GM18520 (cell line): ENCODE measurements at regions not wholly inside any gene's neighbourhood (a gene's known extent, or its start where the extent isn't known, plus 50 kb on each side); places are given as distances from the start of the nearest gene placed in this dataset.
"Not testable (repeated sequence)": the region's sequence is repeated elsewhere in the genome, so short reads cannot be mapped to it uniquely, and the experiment has no call there.

Source experiments
- ATAC-seq: cut with Tn5 transposase; IDR thresholded peaks from one replicate; pipeline ENCODE4 v1.9.1; 2021; ENCODE audit not compliant: unreplicated experiment

DNA sequence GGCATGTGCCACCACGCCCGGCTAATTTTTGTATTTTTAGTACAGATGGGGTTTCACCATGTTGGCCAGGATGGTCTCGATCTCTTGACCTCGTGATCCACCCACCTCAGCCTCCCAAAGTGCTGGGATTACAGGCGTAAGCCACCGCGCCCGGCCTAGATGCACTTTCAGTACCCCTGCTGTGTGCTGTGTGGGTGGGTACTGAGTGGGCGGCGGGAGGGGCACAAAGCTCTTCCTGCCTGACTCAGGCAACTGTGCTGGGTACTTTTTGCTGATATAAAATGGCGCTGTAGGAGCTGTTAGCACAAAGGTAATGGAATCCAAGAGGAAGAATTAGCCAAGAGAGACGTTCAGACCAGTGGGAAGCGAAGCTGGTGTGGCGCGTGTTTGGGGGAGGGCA is 79.6 kb upstream of the HES1 start:
- ATAC-seq: not testable (repeated sequence)

DNA sequence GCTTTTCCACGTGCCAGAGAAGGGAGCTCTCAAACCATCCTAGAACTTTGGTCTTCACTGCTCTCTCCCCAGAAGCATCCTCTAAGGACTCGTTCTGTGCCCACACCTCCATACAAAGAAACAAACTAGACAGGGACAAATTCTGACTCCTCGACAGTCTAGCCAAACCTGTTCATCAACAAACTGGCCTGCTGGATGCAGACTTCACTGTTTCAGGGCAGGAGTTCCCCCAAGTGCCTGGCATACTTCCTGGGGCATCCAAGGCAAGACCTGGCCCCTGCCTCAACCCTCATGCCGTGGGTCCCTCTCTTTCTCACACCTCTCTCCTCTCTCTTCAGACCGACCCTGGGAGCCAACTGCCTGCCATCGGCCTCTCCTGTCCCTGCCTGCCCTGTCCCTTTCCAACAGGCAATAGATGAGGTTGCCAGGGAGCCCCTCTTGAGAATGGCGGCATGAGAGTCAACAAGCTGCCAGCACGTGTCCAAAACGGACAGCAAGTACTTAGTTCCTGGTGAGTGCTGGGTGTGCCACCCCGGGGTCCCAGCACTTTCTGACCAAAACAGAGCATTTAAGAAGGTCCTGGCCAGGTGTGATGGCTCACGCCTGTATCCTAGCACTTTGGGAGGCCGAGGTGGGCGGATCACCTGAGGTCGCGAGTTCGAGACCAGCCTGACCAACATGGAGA is 79.1 kb upstream of the HES1 start:
- no peak for ATAC-seq

DNA sequence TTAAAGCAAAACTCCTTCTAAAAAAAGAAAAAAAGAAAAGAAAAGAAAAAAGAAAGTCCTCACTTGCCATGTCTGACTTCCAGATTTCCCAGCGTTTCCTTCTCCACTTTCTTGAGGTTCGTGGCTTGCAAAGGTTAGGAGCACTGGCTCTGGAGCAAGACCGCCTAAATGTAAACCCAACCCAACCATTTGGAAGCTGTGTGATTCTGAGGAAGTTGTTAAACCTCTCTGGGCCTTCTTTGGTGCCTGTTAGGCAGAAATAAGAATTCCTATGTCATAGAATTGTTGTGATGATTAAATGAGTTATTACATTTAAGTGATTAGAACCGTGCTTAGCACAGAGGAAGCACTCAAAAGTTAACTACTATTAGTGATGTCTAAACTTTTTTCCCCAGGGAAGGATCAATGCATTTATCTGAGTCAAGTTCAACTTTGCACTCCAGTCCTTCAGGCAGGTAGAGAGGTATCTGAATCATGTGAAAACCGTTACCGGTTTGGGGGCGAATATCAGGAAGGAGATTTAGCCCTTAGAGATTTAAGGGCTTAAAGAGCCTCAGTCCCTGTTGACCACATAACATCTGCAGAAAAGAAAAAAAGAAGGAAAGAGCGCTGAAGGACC is 78.3 kb upstream of the HES1 start:
- no peak for ATAC-seq

DNA sequence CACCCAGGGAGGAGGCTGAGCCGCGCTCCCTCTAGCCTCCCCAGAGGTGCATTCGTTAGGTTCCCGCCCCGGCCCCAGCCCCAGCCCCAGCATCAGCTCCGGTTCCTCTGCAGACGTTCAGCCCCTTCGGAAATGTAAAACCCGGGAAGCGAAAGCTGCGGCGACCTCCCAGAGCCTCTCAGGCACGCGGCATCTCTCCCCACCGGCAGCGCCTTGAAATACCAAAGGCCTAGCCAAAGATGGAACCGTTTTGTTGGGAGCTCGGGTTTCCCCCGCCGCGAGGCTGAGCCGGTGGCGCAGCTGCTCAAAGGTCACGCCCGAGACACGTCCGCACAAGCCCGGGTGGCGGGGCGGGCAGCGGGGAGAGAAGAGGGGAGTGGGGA is 77.8 kb upstream of the HES1 start:
- ATAC-seq: no peak

DNA sequence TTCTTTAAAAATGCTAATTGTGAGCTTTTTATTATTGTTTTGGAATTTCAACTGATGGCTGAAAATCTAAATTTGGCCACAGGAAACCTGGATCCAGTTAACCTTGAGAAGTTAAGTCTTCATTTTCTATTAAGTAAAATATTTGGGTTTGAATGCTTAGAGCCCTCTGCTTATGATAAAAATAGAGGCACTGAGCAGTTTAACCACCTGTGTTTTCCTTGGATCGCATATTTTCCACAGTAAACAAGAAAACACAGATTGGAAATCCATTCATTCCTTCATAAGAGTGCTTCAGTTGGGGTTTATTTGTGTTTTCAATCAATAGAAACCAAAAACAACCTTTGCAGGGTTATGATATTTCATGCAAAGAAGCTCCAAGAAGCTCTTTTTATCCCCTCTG is 77.2 kb upstream of the HES1 start:
- ATAC-seq: no peak

DNA sequence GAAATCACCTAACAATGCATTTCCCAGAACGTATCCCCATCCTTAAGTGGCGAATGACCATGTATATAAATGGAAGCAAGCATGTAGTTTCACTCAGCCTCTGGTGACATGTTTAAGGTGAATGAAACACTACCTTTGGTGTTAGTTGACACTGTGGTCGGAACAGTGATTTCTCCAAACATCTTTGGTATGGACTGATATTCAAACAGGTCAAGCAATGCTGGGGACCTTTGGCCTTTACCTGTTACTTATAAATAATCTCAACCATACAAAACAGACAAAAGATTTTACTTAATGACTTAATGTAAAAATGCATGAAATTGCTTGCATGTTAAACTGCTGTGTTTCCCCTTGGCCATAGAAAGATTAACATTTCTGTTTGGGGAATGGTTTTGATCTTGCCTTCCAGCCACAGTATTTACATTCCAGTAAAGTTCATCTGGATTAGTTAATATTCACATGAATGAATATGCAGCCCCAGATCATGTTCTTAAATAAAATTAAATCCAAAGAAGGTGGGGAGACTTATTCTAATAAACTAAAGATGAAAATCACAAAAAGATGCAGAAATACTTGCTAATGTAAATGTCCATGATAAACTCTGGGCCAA is 74.4 kb upstream of the HES1 start:
- no peak for ATAC-seq

DNA sequence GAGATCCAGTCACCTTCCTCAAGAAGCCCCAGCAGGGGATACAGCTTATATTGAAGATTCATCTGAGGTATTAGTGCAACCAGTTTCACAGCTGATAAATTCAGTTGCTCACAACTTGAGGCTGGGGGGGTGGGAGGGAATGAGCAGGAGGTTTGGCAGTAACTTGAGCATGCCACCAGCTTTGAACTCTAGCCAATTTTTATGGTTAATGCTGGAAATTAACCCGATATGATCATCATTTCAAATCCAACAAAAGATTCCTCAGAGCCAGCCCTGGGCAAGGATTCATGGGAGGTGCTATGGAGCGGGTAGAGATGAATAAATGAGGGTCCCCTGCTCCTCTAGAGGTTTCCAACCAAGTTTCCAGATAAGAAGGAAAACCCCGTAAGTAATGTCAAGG is 73.1 kb upstream of the HES1 start:
- no peak for ATAC-seq

DNA sequence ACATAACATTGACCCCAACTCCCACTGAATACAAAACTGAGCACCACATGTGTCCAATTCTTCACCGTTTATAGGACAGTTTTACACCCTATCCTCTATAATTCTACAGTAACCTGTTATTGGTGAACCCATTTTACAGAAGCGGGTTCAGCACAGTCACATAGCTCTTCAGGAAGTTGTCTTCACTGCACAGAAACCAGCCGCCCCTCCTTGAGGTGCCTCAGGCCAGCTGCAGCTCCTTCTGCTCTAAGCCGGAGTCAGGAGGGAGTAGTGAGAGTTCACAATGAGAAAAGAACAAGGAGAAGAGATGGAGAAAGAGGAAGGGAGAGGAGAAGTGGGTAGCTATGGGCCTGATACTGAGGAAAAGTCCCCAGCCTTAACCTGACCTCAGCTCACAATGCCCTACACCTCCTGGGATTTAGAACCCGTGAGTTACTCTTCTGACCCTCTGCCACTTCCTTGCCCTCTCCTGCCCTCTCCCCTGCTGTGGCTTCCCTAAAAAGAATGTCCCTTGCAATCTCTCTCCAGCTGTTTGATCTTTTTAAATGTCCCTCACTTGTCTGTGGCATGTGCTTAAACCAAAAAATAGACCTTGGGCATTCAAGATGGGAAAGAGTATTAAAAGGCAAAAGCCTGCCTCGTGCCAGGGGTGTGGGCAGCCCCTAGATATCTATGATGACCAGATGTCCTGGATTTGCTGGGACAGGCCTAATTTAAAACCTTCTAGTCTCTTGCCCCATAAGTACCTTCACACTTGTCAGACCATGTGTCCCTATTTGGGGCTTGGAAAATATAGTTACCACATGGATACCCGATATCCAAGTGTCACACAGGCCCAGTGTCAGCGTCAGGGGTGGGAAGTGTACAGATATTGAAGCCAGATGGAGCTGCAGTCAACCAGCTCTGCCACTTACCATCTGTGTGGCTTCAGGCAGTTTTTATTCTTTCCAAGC is 71.3 kb upstream of the HES1 start:
- no peak for ATAC-seq

DNA sequence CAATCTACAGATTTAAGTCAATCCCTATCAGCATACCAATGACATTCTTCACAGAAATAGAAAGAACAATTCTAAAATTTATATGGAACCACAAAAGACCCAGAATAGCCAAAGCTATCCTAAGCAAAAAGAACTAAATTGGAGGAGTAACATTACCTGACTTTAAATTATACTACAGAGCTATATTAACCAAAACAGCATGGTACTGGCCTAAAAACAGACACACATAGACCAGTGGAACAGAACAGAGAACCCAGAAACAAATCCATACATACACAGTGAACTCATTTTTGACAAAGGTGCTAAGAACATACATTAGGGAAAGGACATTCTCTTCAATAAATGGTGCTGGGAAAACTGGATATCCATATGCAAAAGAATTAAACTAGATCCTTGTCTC is 68.6 kb upstream of the HES1 start:
- not testable (repeated sequence) for ATAC-seq

DNA sequence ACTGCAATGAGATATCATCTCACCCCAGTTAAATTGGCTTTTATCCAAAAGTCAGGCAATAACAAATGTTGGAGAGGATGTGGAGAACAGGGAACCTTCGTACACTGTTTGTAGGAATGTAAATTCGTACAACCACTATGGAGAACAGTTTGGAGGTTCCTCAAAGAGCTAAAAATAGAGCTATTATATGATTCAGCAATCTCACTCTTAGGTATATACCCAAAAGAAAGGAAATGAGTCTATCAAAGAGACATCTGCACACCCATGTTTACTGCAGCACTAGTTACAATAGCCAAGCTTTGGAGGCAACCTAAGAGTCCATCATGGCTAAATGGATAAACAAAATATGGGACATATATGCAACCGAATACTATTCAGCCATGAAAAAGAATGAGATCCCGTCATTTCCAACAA is 68.0 kb upstream of the HES1 start:
- no peak for ATAC-seq

DNA sequence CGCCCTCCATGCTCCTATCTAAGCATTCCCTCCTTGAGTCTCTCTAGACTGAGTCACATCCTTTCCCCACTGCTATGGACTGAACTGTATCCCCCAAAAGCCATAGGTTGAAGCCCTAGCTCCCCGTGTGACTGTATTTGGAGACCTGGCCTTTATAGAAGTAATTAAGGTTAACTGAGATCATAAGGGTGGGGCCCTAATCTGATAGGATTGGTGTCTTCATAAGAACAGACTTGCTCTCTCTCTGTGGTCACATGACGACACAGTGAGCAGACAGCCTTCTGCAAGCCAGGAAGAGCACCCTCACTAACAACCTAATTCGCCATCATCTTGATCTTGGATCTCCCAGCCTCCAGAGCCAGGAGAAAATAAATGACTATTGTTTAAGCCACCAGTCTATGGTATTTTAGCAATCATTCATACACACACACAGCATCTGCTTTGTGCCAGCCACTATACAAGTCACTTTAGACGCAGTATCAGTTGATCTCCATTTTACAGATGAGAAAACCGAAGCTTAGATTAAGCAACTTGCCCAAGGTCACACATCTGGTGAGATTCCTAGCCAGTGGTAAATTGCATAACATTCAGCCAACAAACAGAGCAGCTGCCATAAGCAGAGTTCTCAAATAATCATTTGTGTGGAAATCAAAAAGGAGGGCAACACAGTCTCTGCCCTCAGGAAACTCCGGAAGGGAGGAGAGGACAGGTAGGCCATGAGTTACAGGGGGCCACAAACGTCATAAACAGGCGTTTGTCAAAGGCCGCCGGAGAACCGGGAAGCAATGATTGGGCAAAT is 66.3 kb upstream of the HES1 start:
- ATAC-seq: no peak

DNA sequence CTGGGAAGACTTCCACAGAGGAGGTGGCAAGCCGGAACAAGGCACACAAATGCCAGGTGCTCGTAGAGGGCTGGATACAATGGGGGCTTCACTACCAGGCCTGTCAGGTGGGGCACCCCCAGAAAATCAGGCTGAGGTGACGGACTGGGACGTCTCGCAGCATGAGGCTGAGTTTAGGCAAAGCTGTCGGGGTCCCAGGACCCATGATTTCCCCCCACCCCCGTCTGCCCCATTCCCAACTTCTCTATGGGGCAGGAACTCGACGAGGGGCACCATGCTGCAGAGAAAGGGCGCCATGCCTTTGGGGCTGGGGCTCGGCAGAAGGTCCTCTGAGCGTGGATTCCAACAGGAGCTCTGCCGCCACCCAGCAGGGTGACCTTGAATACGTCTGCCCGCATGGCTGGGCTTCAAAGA is 65.7 kb upstream of the HES1 start:
- ATAC-seq: no peak

DNA sequence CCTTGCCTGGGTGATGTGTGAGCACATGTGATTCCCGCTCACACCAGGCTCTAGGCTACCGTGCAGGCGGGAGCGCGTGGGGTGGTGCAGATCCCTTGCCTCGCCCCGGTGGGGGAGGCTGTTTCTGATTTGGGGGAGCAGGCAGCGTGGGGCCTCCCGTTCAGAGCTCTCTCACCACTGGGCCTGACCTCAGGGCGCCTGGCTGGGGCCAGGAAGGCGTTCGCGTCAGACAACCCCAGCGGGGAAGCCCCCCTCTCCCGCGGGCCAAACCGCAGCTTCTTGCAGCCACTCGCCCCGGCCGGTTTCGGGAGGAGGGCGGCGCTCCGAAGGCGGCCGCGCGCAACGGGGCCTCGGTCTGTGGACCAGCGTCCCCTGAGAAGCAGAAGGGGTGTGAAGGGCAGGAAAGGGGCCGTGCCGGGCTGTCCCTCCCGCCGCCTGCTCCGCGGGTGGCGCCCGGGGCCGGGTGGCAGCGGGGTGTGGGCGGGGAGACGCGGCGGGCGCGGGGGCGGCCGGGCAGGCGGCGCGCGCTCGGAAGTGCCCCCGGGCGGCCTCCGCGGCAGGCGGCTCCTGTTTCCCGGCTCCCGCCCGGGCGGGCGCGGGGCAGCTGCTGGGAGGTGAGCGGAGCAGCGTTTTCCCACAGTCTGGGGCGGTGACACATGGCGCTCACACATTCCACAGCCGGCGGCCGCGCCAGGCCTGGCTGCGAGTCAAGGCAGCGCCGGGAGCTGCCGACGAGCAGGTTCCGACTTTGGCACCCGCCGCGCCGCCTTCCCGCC is 65.1 kb upstream of the HES1 start:
- peak; percentile 84 for ATAC-seq

DNA sequence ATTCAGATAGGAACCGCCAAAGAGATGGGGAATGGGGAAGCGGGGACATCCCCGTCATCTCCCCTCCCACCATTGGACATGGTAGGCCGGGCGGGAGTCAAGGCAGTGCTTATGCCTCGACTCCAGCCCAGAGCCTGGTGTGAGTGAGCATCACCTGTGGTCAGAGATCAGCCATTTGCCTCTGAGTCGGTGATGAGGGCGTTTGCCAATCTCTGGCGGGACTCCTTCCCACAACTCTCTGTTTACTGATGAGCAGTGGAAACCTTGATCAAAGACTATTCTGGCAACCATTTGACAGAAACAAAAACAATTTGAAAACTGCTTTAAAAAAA is 63.9 kb upstream of the HES1 start:
- no peak for ATAC-seq

DNA sequence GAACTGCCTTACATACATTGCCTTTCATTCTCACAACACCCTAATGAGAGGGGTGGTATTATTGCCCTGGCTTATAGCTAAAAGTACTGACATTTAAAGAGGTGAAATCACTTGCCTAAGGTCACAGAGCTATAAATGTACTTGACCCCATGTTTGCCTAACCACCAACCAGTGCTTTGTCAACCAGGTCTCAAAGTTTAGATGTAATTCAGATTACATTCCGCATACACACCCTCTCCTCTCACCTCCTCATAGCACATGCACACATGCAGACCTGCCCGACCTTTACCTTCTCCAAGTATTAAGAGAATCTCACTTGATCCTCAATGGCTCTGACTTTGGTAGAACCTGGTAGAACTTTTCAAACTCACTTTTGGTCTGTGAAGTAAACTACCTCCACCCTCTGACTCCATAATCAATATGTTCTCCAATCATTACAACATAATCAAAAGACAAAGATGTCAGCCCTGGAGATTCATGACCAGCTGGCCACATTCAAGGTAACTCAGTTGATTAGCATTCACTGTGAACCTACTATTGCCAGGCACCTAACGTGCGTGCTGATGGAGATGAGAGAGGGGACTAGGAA is 63.2 kb upstream of the HES1 start:
- ATAC-seq: no peak

DNA sequence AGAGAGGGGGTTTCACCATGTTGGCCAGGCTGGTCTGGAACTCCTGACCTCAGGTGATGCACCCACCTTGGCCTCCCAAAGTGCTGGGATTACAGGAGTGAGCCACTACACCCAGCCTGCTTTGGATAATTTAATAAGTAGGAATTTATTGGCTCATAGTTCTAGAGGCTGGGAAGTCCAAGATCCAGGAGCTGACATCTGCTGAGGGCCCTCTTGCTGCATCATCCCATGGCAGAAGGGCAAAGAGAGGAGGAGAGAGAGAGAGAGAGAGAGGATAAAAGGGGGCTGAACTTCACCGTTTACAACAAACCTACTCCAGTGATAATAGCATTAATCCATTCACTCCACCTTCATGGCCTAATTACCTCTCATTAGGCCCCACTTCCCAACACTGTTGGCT is 62.0 kb upstream of the HES1 start:
- ATAC-seq: no peak

DNA sequence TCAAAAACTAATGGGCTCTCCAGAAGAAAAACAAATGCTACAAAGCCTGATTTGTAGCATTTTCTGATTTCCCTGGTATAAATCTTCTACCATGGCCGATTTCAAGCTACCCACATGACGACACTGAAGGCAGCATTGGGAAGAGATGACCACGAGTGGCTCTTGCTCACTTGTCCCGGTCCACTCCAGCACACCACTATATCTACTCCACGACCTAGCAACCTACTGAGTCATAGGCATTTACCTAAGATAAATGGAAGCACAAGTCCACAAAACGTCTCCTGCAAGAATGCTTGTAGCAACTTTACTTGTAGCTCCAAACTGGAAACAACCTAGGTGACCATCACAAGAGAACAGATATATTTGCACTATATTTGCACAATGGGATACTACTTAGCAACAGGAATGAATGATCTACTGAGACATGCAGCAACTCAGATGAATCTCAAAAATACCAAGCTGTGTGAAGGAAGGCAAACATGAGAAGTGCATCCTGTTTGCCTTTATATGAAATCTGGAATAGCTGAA is 60.8 kb upstream of the HES1 start:
- no peak for ATAC-seq

DNA sequence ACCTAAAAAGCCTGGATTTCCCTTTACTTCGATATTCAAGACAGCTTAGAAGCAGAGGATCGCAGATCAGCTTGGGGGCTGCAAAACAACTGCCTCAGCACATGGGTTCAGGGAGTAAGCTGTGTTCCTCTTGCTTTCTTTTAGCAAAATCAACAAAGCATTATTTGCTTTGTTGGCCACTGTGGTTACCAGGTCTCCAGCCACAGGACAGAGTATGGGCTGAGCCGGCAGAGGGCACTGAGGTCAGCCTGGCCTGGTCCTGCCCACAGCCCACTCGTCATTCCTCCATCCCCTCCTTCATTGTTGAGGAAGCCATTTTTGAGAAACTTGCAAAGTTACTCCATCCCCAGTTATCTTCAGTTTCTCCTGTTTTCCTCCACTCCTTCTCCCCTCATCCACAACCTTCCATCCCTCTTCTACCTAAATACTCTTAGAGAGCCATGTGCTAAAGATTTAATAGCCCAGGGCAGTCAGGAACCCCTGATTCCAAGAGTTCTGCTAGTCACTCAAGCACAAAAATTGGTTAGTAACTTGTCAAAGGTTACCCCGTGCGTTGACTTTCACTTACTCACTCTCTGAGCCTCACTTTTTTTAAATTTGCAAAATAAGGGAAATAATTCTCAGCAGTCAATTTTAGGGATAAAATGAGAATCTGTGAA is 60.0 kb upstream of the HES1 start:
- ATAC-seq: no peak

DNA sequence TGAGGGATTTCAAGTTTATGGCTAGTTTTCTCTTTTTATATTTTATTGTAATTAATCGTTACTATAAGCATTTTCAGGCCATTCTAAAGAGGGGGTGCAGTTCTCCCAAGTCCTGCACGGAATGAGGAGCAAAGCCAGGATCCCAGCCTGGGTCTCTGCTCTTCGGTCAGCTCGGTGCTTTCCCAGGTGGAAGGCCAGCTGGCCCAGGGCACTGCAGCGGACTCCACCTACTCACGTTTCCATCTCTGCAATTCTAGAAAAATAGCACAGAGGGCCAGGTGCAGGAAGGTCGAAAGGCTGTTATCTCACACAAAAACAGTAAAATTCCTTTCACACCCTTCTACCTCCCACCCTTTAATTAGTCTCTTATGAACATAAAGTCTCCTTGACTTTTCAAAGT is 59.5 kb upstream of the HES1 start:
- no peak for ATAC-seq
